CD4-positive, alpha-beta T cell (primary cell): ENCODE measurements at regions not wholly inside any gene's neighbourhood (a gene's known extent, or its start where the extent isn't known, plus 50 kb on each side); places are given as distances from the start of the nearest gene placed in this dataset.

Experiments
- ATAC-seq: fragments of 200-7000 bp; cut with Tn5 transposase; one replicate; pipeline ENCODE4 v1.10.0; 2022; ENCODE audit warnings: mild to moderate bottlenecking; ENCODE audit not compliant: poor library complexity
- CTCF ChIA-PET: fragments of 350-600 bp; sonication (Branson Sonifier 250); formaldehyde crosslinking; loops from one replicate; lab custom pipeline; 2021; ENCODE audit warnings: antibody characterized with exemption, inconsistent platforms; lab: Charles Lee
- POLR2A ChIA-PET: fragments of 350-600 bp; sonication (Branson Sonifier 250); formaldehyde crosslinking; loops from one replicate; lab custom pipeline; 2021; ENCODE audit warnings: antibody characterized with exemption, inconsistent platforms; lab: Charles Lee
- DNase-seq, 14 experiments: peaks; one replicate each; pipeline ENCODE4 v3.0.0-alpha.2; 2013 to 2020; ENCODE audit warnings: mixed read lengths in 2 of 14
- H3K27ac ChIP-seq, 2 donors: one replicate each; pipeline versions ENCODE4 v1.5.1 to v1.7.0; 2013; ENCODE audit warnings: low read length in 2 of 2, low read depth in 1 of 2, mild to moderate bottlenecking in 1 of 2
- H3K27me3 ChIP-seq, 2 experiments: 1 replicate in 1 of 2; 2 replicates in 1 of 2; pipeline versions ENCODE4 v1.6.1 to v1.7.0; 2013; ENCODE audit warnings: low read length in 2 of 2, control low read depth in 1 of 2, mild to moderate bottlenecking in 1 of 2, moderate library complexity in 1 of 2; ENCODE audit not compliant: insufficient read depth in 2 of 2, control insufficient read depth in 1 of 2
- H3K36me3 ChIP-seq: one replicate; pipeline ENCODE4 v1.6.1; 2013; ENCODE audit warnings: low read length, control low read depth; ENCODE audit not compliant: insufficient read depth
- H3K4me1 ChIP-seq: one replicate; pipeline ENCODE4 v1.6.1; 2013; ENCODE audit warnings: low read length, control low read depth; ENCODE audit not compliant: insufficient read depth
- H3K4me3 ChIP-seq: one replicate; pipeline ENCODE4 v1.5.1; 2013; ENCODE audit warnings: mild to moderate bottlenecking, low read length, moderate library complexity
- H3K9me3 ChIP-seq, 2 experiments: 1 replicate in 1 of 2; 2 replicates in 1 of 2; pipeline versions ENCODE4 v1.6.1 to v1.7.0; 2013; ENCODE audit warnings: low read length in 2 of 2, mild to moderate bottlenecking in 2 of 2, control low read depth in 1 of 2, moderate library complexity in 1 of 2; ENCODE audit not compliant: control insufficient read depth in 1 of 2, insufficient read depth in 1 of 2
- H3K27ac Mint-ChIP-seq: one replicate; pipeline ENCODE4 v1.8.0; 2020; ENCODE audit warnings: mixed read lengths
- H3K27me3 Mint-ChIP-seq: one replicate; pipeline ENCODE4 v1.8.0; 2021; ENCODE audit warnings: mixed read lengths
- H3K36me3 Mint-ChIP-seq: one replicate; pipeline ENCODE4 v1.8.0; 2021; ENCODE audit warnings: low read depth, mixed read lengths
- H3K4me1 Mint-ChIP-seq: one replicate; pipeline ENCODE4 v1.8.0; 2021; ENCODE audit warnings: low read depth, mixed read lengths
- H3K4me3 Mint-ChIP-seq: one replicate; pipeline ENCODE4 v1.8.0; 2020; ENCODE audit warnings: mild to moderate bottlenecking, mixed read lengths
- H3K9me3 Mint-ChIP-seq: one replicate; pipeline ENCODE4 v1.8.0; 2020; ENCODE audit warnings: mixed read lengths
- intact Hi-C, 2 experiments: fragments of 100-400 bp; cut with DNase I in 1 of 2; cut with micrococcal nuclease in 1 of 2; formaldehyde crosslinking; loops; one replicate each; pipeline versions ENCODE4 v1.15.1 to v1.9.0; 2023 to 2025; cut with DNase I, micrococcal nuclease
- TF ChIP-seq, protein P1 (sequence below): fragments of 200-600 bp; IDR thresholded peaks from one replicate; pipeline ENCODE4 v1.8.0; 2022; ENCODE audit warnings: antibody characterized with exemption, mild to moderate bottlenecking

DNA sequence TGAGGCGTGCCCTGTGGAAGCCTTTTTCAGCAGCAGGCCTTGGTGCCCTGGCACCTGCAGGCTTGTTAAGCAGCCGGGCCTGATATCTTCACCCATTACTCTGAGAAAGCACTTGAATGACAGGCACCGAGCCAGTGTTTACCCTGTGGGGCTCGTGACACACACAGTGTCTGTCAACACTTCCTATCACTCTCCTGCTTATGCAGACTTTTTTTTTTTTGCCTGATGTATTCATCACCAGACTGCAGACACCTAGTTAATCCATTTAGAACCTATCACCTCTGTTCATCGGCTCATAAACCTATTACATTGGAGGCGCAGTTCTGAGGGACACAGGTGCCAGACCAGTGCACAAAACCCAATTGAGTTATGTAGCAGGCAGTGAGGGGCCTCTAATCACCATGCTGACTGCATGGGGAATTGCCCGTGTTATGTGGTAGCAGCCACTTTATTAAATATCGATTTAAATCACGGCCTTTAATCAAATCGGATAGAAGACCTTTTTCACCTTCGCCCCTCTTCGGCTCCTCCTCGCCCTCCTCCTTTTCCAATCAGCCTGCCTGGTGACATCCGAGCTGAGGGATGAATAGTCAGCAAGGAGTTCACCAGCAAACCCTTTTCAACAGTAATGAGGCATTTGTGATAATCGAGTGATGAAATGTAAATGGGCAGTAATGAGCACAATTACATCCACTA, 962.9 kb upstream of the SLC35B3 start:
- Mint-ChIP-seq H3K4me1 (no peaks in the 10 kb centered on the region), H3K27me3 (peaks cover 32% of the 10 kb centered on the region), H3K36me3 (no peaks in the 10 kb centered on the region), H3K27ac (no peak overlapping the region), H3K9me3 (no peaks in the 10 kb centered on the region), H3K4me3 (no peak overlapping the region)
- Histone ChIP-seq H3K4me3 (no peak overlapping the region), H3K36me3 (no peaks in the 10 kb centered on the region), H3K27ac (no peak overlapping the region), H3K4me1 (no peaks in the 10 kb centered on the region), H3K9me3 (peaks cover 0 to 19% of the 10 kb centered on the region in 2 experiments), H3K27me3 (no peaks in the 10 kb centered on the region)
- ATAC-seq (no peak), DNase-seq (no peak)
- ChIA-PET CTCF (no interaction called here), POLR2A (no interaction called here)
- TF ChIP-seq, protein P1, sequence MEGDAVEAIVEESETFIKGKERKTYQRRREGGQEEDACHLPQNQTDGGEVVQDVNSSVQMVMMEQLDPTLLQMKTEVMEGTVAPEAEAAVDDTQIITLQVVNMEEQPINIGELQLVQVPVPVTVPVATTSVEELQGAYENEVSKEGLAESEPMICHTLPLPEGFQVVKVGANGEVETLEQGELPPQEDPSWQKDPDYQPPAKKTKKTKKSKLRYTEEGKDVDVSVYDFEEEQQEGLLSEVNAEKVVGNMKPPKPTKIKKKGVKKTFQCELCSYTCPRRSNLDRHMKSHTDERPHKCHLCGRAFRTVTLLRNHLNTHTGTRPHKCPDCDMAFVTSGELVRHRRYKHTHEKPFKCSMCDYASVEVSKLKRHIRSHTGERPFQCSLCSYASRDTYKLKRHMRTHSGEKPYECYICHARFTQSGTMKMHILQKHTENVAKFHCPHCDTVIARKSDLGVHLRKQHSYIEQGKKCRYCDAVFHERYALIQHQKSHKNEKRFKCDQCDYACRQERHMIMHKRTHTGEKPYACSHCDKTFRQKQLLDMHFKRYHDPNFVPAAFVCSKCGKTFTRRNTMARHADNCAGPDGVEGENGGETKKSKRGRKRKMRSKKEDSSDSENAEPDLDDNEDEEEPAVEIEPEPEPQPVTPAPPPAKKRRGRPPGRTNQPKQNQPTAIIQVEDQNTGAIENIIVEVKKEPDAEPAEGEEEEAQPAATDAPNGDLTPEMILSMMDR, result no peak
- intact Hi-C loops, result no loop called here

DNA sequence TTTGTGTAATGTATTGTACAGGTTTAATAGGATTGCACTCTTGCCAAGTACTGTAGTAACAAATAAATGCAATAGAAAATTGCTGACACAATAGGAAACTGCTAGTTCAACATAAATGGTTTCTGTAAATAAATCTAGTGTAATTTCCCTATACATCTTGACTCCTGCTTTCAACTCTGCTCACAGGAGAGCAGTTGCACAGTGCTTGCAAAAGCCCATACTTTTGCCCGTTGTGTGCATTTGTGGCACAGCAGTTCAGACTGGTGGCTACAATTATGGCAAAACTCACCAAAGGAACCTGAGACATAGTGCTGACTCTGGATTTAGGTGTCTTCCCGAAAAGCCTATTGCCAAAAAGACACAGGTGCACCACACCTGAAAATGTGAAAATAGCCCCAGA, 953.3 kb upstream of the SLC35B3 start:
- no peaks in the 10 kb centered on the region for H3K4me1 Mint-ChIP-seq
- H3K36me3 Mint-ChIP-seq, result no peaks in the 10 kb centered on the region
- ChIA-PET POLR2A (no interaction called here), CTCF (no interaction called here)
- no peak overlapping the region for H3K27ac Mint-ChIP-seq
- DNase-seq, result no peak
- Histone ChIP-seq H3K27me3 (no peaks in the 10 kb centered on the region), H3K27ac (no peak overlapping the region), H3K4me3 (no peak overlapping the region), H3K9me3 (peaks cover 0 to 3% of the 10 kb centered on the region in 2 experiments), H3K4me1 (no peaks in the 10 kb centered on the region), H3K36me3 (no peaks in the 10 kb centered on the region)
- no peaks in the 10 kb centered on the region for H3K27me3 Mint-ChIP-seq
- no peak overlapping the region for H3K4me3 Mint-ChIP-seq
- no peaks in the 10 kb centered on the region for H3K9me3 Mint-ChIP-seq
- no peak for ATAC-seq
- TF ChIP-seq, protein P1, result no peak
- intact Hi-C loops, result no loop called here

DNA sequence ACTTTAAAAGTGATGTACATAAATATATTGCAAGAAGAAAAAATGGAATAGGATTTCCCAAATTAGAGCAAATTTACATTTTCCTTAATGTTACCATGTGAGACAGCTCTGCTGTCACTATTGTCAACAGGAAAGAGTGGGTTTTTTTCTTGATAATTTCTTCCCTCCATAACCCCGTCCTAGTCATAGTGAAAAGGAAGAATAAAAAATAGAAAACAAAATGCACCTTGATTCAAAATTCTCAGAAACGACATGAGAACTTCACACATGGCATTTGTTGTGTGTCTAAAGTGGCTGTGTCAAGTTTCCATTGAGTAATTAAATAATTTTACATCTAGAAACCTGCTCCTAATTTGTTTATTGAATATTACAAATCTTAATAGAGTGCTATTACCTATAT, 945.2 kb upstream of the SLC35B3 start:
- ChIA-PET CTCF (no interaction called here), POLR2A (no interaction called here)
- intact Hi-C loops, result no loop called here
- no peaks in the 10 kb centered on the region for H3K9me3 Mint-ChIP-seq
- H3K27ac Mint-ChIP-seq, result no peak overlapping the region
- H3K36me3 ChIP-seq, result no peaks in the 10 kb centered on the region
- no peak overlapping the region for H3K4me3 ChIP-seq
- no peaks in the 10 kb centered on the region for H3K27me3 Mint-ChIP-seq
- no peaks in the 10 kb centered on the region for H3K4me1 ChIP-seq
- H3K36me3 Mint-ChIP-seq, result no peaks in the 10 kb centered on the region
- no peak for ATAC-seq
- H3K27me3 ChIP-seq, result no peaks in the 10 kb centered on the region
- no peak for DNase-seq
- TF ChIP-seq, protein P1, result no peak
- H3K9me3 ChIP-seq, result no peaks in the 10 kb centered on the region
- H3K4me3 Mint-ChIP-seq, result no peak overlapping the region
- no peak overlapping the region for H3K27ac ChIP-seq
- no peaks in the 10 kb centered on the region for H3K4me1 Mint-ChIP-seq
